OCI-LY7 (cell line): ENCODE measurements at regions not wholly inside any gene's neighbourhood (a gene's known extent, or its start where the extent isn't known, plus 50 kb on each side); places are given as distances from the start of the nearest gene placed in this dataset.

Experiments used
- BruUV-seq: library from RNA; stranded (reverse); fragments of 400-500 nt; replicated peaks from 2 replicates; lab custom pipeline; 2021; lab: Mats Ljungman, UMichigan
- CTCF ChIA-PET: fragments of 300-600 bp; sonication (Branson Sonifier 250); formaldehyde crosslinking; loops from one replicate; lab custom pipeline; 2022; ENCODE audit warnings: antibody characterized with exemption; ENCODE audit not compliant: unreplicated experiment; lab: Charles Lee
- POLR2A ChIA-PET: fragments of 300-600 bp; sonication (Branson Sonifier 250); formaldehyde crosslinking; loops from one replicate; lab custom pipeline; 2022; ENCODE audit warnings: antibody characterized with exemption; lab: Charles Lee
- DNase-seq: peaks from one replicate; pipeline ENCODE4 v3.0.0-alpha.2; 2015; ENCODE audit warnings: low spot score
- H2AFZ ChIP-seq: fragments of 200-600 bp; sonication (generic), shearing (Covaris generic); 2 replicates; pipeline ENCODE4 v1.6.1; 2014; ENCODE audit warnings: mild to moderate bottlenecking, antibody characterized with exemption, low read length, moderate library complexity
- H3K27ac ChIP-seq: fragments of 200-600 bp; sonication (generic); 2 replicates; pipeline ENCODE4 v1.5.1; 2014; ENCODE audit warnings: mixed run types, low read depth, mild to moderate bottlenecking, moderate library complexity, low read length, inconsistent platforms; ENCODE audit not compliant: poor library complexity, severe bottlenecking
- H3K36me3 ChIP-seq: fragments of 200-600 bp; sonication (generic); 2 replicates; pipeline ENCODE4 v1.6.1; 2014; ENCODE audit warnings: mild to moderate bottlenecking, antibody characterized with exemption, low read length, moderate library complexity, mixed read lengths; ENCODE audit not compliant: insufficient read depth
- H3K4me1 ChIP-seq: fragments of 200-600 bp; sonication (generic); 2 replicates; pipeline ENCODE4 v1.5.1; 2014; ENCODE audit warnings: mild to moderate bottlenecking, low read length; ENCODE audit not compliant: insufficient read depth, poor library complexity, severe bottlenecking
- H3K4me2 ChIP-seq: fragments of 200-600 bp; sonication (generic); 2 replicates; pipeline ENCODE4 v1.6.1; 2014; ENCODE audit warnings: mild to moderate bottlenecking, low read length
- H3K4me3 ChIP-seq: fragments of 200-600 bp; sonication (generic); 2 replicates; pipeline ENCODE4 v1.5.1; 2014; ENCODE audit warnings: mild to moderate bottlenecking, low read depth, low read length; ENCODE audit not compliant: poor library complexity, severe bottlenecking
- H3K79me2 ChIP-seq: fragments of 200-600 bp; sonication (generic); 2 replicates; pipeline ENCODE4 v1.6.1; 2016; ENCODE audit warnings: low read depth, mild to moderate bottlenecking, low read length, moderate library complexity, mixed read lengths; ENCODE audit not compliant: insufficient read depth
- H3K9me2 ChIP-seq: fragments of 200-600 bp; sonication (generic); 2 replicates; pipeline ENCODE4 v1.6.1; 2016; ENCODE audit warnings: mild to moderate bottlenecking, low read length, mixed read lengths; ENCODE audit not compliant: insufficient read depth
- H3K9me3 ChIP-seq: fragments of 200-600 bp; sonication (generic); 2 replicates; pipeline ENCODE4 v1.6.1; 2014; ENCODE audit warnings: mild to moderate bottlenecking, mixed run types, low read length, mixed read lengths
- H4K20me1 ChIP-seq: fragments of 200-600 bp; sonication (generic); 2 replicates; pipeline ENCODE4 v1.6.1; 2014; ENCODE audit warnings: mild to moderate bottlenecking, antibody characterized with exemption, low read length, moderate library complexity, mixed read lengths; ENCODE audit not compliant: insufficient read depth
- EZH2phosphoT487 ChIP-seq: fragments of 200-600 bp; sonication (generic); IDR thresholded peaks from 2 replicates; pipeline ENCODE4 v1.6.1; 2018; ENCODE audit warnings: low read depth, borderline replicate concordance, mild to moderate bottlenecking, mixed run types, antibody characterized with exemption, low read length, moderate library complexity, mixed read lengths
- intact Hi-C: fragments of 100-400 bp; cut with micrococcal nuclease; formaldehyde crosslinking; loops from one replicate; pipeline ENCODE4 v1.10.0; 2022; ENCODE audit not compliant: unreplicated experiment
- TF ChIP-seq, protein P1 (sequence below): fragments of 200-600 bp; sonication (generic); conservative IDR thresholded peaks from 2 replicates; pipeline ENCODE4 v1.5.1; 2014; ENCODE audit warnings: mild to moderate bottlenecking, antibody characterized with exemption, low read length, moderate library complexity, mixed read lengths

DNA sequence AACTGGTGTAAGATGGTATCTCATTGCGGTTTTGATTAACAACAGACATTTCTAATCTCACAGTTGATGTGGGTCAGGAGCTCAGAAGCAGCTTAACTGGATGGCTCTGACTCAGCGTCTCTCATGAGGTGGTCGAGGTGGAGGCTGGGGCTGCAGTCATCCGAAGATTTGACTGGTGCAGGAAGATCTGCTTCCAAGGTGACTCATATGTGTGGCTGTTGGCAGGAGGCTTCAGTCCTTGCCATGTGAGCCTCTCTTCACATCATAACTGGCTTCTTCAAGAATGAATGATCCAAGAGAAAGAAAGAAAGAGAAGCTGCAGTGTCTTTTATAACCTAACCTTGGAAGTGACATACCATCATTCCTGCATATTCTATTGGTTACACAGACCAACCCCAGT, 376.1 kb downstream of the SEC14L1 start:
- H4K20me1 ChIP-seq: no peaks in the 10 kb centered on the region
- H3K9me3 ChIP-seq: peaks cover under 1% of the 10 kb centered on the region; the same call in 1 of the 2 replicates
- H3K79me2 ChIP-seq: no peaks in the 10 kb centered on the region
- H3K4me1 ChIP-seq: no peaks in the 10 kb centered on the region
- H3K36me3 ChIP-seq: no peaks in the 10 kb centered on the region
- intact Hi-C loops: no loop called here
- H3K4me3 ChIP-seq: no peak overlapping the region
- CTCF ChIA-PET: no interaction called here
- POLR2A ChIA-PET: interaction anchor here (0.6 kb wide), 1 partner anchor 996 kb away, joined by 3 read pairs; no protein-coding TSS in a partner anchor
- no peak for TF ChIP-seq EZH2phosphoT487
- TF ChIP-seq, protein P1, sequence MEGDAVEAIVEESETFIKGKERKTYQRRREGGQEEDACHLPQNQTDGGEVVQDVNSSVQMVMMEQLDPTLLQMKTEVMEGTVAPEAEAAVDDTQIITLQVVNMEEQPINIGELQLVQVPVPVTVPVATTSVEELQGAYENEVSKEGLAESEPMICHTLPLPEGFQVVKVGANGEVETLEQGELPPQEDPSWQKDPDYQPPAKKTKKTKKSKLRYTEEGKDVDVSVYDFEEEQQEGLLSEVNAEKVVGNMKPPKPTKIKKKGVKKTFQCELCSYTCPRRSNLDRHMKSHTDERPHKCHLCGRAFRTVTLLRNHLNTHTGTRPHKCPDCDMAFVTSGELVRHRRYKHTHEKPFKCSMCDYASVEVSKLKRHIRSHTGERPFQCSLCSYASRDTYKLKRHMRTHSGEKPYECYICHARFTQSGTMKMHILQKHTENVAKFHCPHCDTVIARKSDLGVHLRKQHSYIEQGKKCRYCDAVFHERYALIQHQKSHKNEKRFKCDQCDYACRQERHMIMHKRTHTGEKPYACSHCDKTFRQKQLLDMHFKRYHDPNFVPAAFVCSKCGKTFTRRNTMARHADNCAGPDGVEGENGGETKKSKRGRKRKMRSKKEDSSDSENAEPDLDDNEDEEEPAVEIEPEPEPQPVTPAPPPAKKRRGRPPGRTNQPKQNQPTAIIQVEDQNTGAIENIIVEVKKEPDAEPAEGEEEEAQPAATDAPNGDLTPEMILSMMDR: no peak
- H3K4me2 ChIP-seq: no peak overlapping the region
- no peaks in the 10 kb centered on the region for H3K9me2 ChIP-seq
- H3K27ac ChIP-seq: no peak overlapping the region
- no peak overlapping the region for H2AFZ ChIP-seq
- no peak for DNase-seq
- no TSS peak for BruUV-seq

DNA sequence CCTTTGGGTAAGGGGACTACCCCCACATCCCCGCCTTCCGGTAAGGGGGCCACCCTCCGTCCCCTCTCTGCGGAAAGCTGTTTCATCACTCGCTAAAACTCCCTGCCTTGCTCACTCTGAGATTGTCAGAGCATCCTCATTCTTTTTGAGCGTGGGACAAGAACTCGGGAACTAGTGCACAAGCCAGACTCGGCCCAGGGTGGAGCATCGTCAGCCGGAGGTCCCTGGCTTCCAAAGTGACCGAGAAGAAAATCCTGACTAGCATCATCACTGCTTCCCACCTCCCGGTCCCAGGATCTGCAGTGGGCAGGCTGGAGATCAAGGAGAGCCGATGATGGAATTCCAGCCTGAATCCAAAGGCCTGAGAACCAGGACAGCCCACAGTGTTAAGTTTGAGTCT, 380.3 kb downstream of the SEC14L1 start:
- BruUV-seq: no TSS peak
- Histone ChIP-seq H4K20me1 (no peaks in the 10 kb centered on the region), H3K4me3 (no peak overlapping the region), H3K4me2 (no peak overlapping the region), H3K4me1 (no peaks in the 10 kb centered on the region), H2AFZ (no peak overlapping the region), H3K27ac (no peak overlapping the region), H3K9me3 (no peaks in the 10 kb centered on the region), H3K36me3 (no peaks in the 10 kb centered on the region), H3K9me2 (no peaks in the 10 kb centered on the region), H3K79me2 (no peaks in the 10 kb centered on the region)
- intact Hi-C loops: no loop called here
- ChIA-PET POLR2A (no interaction called here), CTCF (no interaction called here)
- no peak for TF ChIP-seq EZH2phosphoT487
- TF ChIP-seq, protein P1: no peak
- DNase-seq: no peak

DNA sequence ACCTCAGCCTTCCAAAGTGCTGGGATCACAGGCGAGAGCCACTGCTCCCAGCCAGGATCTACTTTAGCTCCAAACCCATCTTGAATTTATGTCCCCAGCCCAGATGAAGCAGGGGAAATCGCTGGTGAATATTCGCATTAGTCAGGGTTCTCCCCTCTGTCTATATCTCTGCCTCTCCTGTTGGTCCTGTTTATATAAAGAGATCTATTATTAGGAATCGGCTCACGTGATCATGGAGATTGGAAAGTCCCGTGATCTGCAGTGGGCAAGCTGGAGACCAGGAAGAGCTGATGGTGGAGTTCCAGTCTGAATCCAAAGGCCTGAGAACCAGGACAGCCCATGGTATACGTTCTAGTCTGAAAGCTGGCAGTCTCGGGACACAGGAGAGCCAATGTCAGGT, 382.8 kb downstream of the SEC14L1 start:
- Histone ChIP-seq H3K27ac (no peak overlapping the region), H3K4me1 (no peaks in the 10 kb centered on the region), H3K9me3 (no peaks in the 10 kb centered on the region), H3K4me2 (no peak overlapping the region), H2AFZ (no peak overlapping the region), H4K20me1 (no peaks in the 10 kb centered on the region), H3K36me3 (no peaks in the 10 kb centered on the region), H3K4me3 (no peak overlapping the region), H3K9me2 (no peaks in the 10 kb centered on the region), H3K79me2 (no peaks in the 10 kb centered on the region)
- intact Hi-C loops: no loop called here
- no TSS peak for BruUV-seq
- no peak for TF ChIP-seq EZH2phosphoT487
- TF ChIP-seq, protein P1: no peak
- no peak for DNase-seq
- ChIA-PET CTCF (no interaction called here), POLR2A (no interaction called here)
